ENCODE measurements at regions not wholly inside any gene's neighbourhood (a gene's known extent, or its start where the extent isn't known, plus 50 kb on each side); places are given as distances from the start of the nearest gene placed in this dataset.

- TF ChIP-seq CTCF (IDR thresholded peaks at IDR 0.05; ENCODE audit: low read depth, low read length) (no peak), EZH2phosphoT487 (IDR thresholded peaks at IDR 0.05; ENCODE audit: low read depth) (no peak)
Observed at GRCh38 chr15:72907733-72908132, 124.2 kb upstream of the ADPGK start.
